ENCODE measurements at regions not wholly inside any gene's neighbourhood (a gene's known extent, or its start where the extent isn't known, plus 50 kb on each side); places are given as distances from the start of the nearest gene placed in this dataset.

- no peak for TF ChIP-seq POLR2A (IDR thresholded peaks at IDR 0.05)
- TF ChIP-seq, protein P1, sequence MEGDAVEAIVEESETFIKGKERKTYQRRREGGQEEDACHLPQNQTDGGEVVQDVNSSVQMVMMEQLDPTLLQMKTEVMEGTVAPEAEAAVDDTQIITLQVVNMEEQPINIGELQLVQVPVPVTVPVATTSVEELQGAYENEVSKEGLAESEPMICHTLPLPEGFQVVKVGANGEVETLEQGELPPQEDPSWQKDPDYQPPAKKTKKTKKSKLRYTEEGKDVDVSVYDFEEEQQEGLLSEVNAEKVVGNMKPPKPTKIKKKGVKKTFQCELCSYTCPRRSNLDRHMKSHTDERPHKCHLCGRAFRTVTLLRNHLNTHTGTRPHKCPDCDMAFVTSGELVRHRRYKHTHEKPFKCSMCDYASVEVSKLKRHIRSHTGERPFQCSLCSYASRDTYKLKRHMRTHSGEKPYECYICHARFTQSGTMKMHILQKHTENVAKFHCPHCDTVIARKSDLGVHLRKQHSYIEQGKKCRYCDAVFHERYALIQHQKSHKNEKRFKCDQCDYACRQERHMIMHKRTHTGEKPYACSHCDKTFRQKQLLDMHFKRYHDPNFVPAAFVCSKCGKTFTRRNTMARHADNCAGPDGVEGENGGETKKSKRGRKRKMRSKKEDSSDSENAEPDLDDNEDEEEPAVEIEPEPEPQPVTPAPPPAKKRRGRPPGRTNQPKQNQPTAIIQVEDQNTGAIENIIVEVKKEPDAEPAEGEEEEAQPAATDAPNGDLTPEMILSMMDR (IDR thresholded peaks at IDR 0.05) = no peak
Measured at GRCh38 chr12:93042684-93043083, 113.6 kb upstream of the EEA1 start.

Measured in breast epithelium (tissue), 3 donors.